ENCODE measurements at regions not wholly inside any gene's neighbourhood (a gene's known extent, or its start where the extent isn't known, plus 50 kb on each side); places are given as distances from the start of the nearest gene placed in this dataset.

DNA sequence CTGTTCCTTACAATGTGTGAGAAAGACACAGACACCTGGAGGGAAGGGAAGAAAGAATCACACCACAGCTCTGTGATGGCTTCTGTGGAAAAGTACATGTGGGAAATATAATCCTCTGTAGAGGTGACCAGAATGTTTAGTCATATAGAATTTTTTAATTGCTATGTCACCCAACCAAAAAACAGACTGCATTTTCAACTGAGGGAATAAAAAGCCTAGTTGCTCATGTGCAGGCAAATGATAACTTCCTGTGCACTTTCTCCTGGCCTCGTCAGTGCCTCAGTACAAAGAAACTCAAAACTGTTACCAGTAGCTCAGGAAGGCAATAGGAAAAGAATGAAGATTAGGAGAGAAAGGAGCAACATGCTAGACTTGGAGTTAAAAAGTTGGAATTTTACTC lies 326.8 kb downstream of the OSR1 start:
- DNase-seq = no peak

GRCh38 chr2:19029655-19030054 lies 328.8 kb downstream of the OSR1 start:
- DNase-seq = no peak

DNA sequence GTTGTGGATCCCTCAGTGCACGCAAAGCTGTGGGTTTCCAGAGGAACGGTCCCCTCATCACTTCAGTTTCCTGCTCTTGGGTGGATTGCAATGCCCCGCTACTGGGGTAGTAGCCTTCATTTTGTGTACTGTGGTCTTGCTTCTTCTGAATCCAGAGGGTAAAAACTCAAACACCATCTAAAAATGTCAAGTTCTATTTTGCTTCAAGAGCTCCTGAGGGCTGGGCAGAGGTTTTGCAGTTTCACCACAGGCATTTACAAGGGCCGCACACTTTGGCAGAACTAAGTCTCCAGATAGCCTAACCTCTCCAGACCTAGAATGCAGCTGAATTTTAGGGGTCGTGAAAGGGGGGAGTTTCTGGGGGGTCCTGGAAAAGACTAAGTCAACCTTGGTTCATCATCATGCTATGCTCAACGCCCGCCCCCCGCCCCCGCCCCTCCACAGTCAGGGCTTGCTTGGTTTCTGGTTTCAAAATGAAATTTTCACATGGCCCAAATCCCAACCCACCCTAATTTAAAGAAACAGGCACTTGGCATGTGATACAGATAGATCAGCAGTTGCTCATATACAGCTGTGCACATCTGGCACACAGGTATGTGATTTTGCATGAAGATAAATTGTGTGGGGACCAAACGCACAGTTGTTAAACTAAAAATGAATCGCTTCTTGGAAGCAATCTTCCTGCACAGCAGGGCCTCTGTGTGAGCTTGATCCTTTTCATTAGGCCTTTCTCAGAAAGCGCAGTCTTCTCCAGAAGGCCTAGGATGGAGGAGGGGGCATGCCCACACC lies 329.6 kb downstream of the OSR1 start:
- DNase-seq = peak; percentile 33

DNA sequence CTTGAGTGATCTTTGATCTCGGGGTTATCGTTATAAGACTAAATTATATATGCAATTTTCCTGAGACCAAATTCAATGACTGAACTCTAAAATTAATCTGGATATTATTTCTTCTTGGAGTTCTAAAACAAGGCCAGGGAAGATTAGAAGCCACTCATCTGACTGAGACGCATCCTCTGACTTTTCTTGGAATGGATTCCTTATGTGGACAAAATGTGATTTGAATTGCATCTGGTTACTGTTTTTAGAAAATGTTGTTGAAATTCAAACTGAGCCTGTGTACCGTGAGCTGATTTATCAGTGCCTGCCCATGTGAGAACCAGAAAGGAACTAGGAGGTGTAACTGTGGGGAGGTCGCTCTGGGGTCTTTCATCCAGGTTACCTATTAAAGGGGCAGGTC lies 330.8 kb downstream of the OSR1 start:
- DNase-seq = no peak

GRCh38 chr2:19026261-19026660 lies 332.2 kb downstream of the OSR1 start:
- DNase-seq = peak; percentile 68

DNA sequence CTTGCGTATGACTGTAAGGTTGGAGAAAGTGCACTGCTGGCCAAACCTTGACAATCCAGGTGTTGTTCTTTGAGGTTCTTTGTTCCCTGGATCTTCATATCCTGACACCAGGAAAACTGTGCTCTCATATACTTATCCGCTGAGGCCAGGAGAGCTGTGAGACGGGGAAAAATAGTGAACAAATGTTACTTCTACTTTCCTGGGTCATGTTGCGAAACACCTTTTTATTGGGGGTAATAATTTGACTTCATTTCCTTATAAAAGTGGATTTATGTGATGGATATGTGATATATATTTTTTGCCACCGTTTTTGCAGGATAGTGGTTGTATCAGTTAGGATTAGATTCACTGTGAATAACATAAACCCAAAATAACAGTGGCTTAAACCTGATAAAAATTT lies 336.1 kb downstream of the OSR1 start:
- no peak for DNase-seq

- DNase-seq = peak; percentile 73
Measured at GRCh38 chr2:19021721-19022120, 336.7 kb downstream of the OSR1 start.

GRCh38 chr2:19021100-19021476 lies 337.3 kb downstream of the OSR1 start:
- peak; percentile 5 for DNase-seq

DNA sequence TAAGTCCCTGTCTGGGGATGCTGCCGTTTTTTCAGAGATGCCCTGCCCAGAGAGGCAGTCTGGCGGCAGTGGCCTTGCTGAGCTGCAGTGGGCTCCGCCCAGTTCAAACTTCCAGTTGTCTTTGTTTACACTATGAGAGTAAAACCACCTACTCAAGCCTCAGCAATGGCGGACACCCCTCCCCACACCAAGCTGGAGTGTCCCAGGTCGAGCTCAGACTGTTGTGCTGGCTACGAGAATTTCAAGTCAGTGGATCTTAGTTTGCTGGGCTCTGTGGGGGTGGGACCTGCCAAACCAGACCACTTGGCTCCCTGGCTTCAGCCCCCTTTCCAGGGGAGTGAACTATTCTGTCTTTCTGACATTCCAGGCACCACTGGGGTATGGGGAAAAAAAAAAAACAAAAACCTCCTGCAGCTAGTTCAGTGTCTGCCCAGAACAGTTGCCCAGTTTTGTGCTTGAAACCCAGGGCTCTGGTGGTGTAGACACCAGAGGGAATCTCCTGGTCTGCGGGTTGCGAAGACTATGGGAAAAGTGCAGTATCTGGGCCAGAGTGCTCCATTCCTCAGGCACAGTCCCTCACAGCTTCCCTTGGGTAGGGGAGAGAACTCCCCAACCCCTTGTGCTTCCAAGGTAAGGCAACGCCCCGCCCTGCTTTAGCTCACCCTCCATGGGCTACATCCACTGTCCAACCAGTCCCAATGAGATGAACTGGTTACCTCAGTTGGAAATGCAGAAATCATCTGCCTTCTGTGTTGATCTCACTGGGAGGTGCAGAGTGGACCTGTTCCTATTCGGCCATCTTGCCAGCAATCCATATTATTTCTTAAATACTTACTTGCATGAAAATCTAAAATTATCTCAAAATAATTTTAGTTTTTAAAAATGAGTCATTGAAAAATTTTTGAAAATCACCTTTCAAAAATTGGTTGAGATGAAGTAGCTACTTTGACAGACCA lies 338.0 kb downstream of the OSR1 start:
- no peak for DNase-seq

- DNase-seq = no peak
Measured at GRCh38 chr2:19009510-19009909, 348.9 kb downstream of the OSR1 start.

DNA sequence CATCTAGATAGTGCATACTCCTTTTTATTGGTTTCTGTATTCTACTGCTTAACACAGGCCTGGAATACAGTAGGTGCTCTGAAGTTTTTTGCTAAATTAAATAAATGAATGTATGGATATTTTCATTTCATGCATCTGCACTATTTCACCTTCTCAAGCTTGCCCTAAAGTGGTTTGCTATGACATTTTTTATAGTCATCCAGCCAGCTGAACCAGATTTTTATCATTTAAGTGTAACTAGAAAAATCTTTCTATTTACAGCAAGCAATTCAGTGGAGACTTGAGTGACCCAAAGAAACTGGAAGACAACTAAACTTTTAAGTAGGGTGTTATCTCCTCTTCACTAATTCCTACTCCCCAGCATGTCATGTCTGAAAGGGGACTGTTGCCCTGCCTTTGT lies 354.9 kb downstream of the OSR1 start:
- no peak for DNase-seq

DNA sequence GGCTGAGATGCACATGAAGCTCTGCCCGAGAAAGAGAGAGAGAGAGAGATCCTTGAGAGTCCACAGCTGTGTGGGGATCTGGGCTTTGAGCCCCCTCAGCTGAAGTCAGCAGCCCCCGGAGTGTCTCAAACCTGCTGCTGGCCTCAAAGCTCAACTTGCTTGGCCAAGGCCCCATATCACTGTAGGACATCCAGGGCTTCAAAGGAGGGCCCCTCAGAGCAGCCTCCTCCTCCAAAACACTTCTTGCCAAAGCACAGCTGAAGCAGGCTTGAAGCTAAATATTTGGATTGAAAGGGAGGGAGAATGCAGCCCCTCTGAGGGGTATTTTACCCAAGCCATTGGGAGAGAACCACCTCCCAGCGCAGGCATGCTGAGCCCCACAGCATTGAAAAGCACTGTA lies 357.6 kb downstream of the OSR1 start:
- DNase-seq = no peak

GRCh38 chr2:18999198-18999597 lies 359.2 kb downstream of the OSR1 start:
- no peak for DNase-seq

- DNase-seq = no peak
Measured at GRCh38 chr2:18998491-18998890, 359.9 kb downstream of the OSR1 start.

DNA sequence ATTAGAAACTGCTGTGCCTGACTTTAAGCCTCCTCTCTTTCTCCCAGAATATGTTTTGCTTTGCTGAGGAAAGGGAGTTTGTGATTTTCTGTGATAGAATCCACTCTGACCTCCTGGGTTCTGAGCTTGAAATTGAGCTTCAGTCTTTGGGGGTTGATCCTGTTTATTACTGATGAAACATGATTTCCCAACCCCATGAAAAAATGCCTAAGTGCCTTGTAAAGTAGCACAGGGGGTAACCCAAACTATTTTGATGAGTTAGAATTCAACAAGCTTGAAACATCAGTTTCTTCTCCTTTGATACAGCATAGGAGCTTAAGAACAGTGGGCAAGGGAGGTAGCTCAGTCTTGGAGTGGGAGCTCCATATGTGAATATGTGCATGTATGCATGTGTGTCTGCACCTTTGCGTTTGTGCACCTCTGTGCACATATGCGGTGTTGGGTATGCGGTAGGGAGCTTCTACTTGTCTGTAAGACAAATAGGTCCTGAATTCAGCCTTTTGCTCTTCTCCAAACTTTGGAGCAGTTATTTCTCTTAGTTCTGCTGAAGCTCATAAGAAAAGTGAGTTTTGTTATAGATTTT lies 364.6 kb downstream of the OSR1 start:
- no peak for DNase-seq

DNA sequence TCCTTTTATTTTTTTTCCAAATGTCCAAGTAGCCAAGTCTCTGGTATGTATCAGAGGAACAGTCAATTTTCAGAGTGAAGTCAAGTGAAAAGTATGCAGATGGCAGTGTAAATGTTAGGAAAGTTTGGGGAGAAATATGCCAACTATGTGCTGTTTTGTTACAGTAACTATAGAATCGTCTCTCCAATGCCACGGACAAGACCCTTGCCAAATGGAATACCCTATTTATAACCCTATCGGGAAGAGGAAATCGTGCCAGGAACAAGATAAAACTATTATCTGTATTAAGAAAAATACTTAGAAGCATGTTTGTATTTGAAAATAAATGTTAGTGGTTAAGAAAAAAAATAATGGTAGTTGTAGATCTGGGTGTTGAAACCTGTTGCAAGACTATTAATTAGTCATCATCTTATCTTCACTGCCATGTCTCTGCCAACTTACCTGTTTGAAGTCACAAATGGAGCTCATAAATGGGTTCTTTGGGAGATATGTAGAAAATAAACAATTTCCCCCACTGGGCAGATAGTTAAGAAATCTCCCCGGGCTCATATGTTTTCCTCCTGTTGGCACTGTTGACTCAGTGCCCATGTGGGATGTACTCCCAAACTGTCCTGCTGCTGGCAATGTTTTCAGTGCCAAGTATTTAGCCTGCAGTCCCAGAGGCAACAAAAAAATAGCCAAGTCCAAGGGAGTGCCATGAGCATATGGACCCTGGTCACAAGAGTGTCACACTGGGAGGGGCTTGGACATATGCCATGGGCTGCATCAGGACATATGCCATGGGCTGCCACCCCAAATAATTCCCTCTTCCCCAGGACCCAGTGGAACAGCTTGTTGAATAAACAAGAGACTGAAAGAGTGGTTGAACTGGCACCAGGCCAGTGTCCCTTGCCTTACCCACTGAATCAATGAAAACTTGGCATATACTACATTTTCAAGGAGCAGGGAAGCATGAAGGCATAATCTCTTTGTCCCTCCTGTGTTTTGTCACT lies 366.9 kb downstream of the OSR1 start:
- DNase-seq = peak; percentile 47

GRCh38 chr2:18988631-18989232 lies 369.7 kb downstream of the OSR1 start:
- DNase-seq = no peak

GRCh38 chr2:18987592-18988073 lies 370.8 kb downstream of the OSR1 start:
- peak; percentile 83 for DNase-seq

GRCh38 chr2:18987016-18987415 lies 371.4 kb downstream of the OSR1 start:
- DNase-seq = no peak

DNA sequence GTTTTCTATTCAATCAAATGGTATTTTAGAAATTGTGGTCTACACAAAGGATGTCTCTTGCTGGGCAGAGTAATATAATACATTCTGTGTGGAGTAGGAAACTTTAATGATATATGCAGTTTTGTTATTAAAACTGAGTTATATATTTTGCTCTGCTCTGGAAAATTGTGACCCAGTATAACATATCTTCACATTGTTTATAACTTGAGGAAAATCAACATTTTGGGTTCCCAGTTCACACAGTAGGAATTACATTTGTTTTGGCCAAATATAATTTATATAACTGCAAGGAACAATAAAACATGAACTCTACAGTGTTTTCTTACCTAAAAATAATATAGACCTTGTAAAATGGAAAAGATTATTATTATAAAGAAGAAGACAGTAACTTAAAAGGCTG lies 372.4 kb downstream of the OSR1 start:
- DNase-seq = no peak

GRCh38 chr2:18980786-18981430 lies 377.5 kb downstream of the OSR1 start:
- DNase-seq = peak; percentile 22

All from skin of body (tissue), 1 donor.